ENCODE measurements at regions not wholly inside any gene's neighbourhood (a gene's known extent, or its start where the extent isn't known, plus 50 kb on each side); places are given as distances from the start of the nearest gene placed in this dataset.

DNA sequence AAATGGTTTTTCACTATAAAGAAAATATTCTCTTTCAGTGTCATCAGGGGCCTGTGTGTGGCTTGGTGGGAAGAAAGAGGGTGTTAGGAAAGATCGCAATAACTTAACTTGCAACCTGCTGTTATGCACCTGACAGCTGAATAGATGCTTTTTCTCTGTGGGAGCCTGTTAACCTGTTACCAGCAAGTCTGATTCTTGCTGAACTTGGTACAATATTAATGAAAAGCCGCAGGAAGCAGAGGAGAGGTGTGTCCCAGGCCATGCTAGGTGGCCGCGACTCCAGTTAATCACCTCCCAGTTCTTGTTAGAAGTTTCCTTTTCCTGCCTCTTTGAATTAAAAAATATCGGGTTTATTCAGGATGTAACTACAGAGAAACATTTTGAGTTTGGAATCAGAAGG, 494.8 kb upstream of the AGA start:
- Histone ChIP-seq H3K36me3 (ENCODE audit: insufficient read depth, low read length) (no peaks in the 10 kb centered on the region), H3K9ac (ENCODE audit: low read depth, low read length) (no peak overlapping the region), H3K9me3 (ENCODE audit: control insufficient read depth, insufficient read depth, low read length) (peaks cover 5% of the 10 kb centered on the region; the same call in 1 of the 2 replicates), H3K4me1 (ENCODE audit: insufficient read depth, low read length) (no peaks in the 10 kb centered on the region)

GRCh38 chr4:177938226-177938625, 496.0 kb upstream of the AGA start:
- H3K9me3 ChIP-seq (ENCODE audit: control insufficient read depth, insufficient read depth, low read length) = peaks cover 5% of the 10 kb centered on the region; the same call in 1 of the 2 replicates
- H3K4me1 ChIP-seq (ENCODE audit: insufficient read depth, low read length) = no peaks in the 10 kb centered on the region
- H3K9ac ChIP-seq (ENCODE audit: low read depth, low read length) = no peak overlapping the region
- no peaks in the 10 kb centered on the region for H3K36me3 ChIP-seq (ENCODE audit: insufficient read depth, low read length)

DNA sequence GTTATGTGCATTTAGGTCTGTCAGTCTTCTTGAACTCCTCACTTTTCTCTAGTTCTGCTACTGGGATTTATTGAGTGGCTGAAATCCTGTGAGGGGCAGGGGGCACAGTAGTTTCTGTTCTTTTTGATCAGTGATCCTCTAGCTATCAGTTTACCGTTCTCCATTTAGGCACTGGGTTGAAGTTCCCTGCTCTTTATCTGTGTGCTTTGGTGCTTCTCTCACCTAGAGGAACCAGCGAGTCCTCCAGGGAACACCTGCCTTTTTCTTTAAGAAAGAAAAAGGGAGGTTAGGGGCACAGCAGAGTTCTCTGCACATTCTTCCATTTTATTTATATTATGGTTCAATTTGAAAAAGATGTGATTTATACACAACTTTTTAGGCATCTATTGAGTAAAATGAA, 503.0 kb upstream of the AGA start:
- no peaks in the 10 kb centered on the region for H3K4me1 ChIP-seq (ENCODE audit: insufficient read depth, low read length)
- H3K36me3 ChIP-seq (ENCODE audit: insufficient read depth, low read length) = no peaks in the 10 kb centered on the region
- H3K9ac ChIP-seq (ENCODE audit: low read depth, low read length) = no peak overlapping the region
- H3K9me3 ChIP-seq (ENCODE audit: control insufficient read depth, insufficient read depth, low read length) = no peaks in the 10 kb centered on the region

DNA sequence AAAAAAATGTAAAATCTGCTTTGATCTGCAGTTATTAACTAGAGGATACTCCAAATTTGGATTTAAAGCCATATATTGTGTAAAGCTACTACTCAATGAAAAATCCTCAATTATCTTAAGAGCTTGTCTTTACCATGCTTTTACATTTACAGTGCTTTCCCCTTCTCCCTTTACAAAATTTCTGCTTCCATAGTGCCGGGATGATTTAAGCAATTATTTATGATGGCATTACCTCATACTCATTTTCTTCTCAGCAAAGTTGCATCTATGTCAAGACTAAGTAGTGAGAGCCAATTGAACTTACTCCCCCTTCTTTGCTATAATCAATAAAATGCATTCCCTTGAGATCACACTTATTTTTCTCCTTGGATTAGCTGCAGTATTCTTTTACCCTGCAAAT, 505.4 kb upstream of the AGA start:
- no peak overlapping the region for H3K9ac ChIP-seq (ENCODE audit: low read depth, low read length)
- H3K4me1 ChIP-seq (ENCODE audit: insufficient read depth, low read length) = no peaks in the 10 kb centered on the region
- no peaks in the 10 kb centered on the region for H3K36me3 ChIP-seq (ENCODE audit: insufficient read depth, low read length)
- no peaks in the 10 kb centered on the region for H3K9me3 ChIP-seq (ENCODE audit: control insufficient read depth, insufficient read depth, low read length)

GRCh38 chr4:177948853-177949252, 506.6 kb upstream of the AGA start:
- no peak overlapping the region for H3K9ac ChIP-seq (ENCODE audit: low read depth, low read length)
- no peaks in the 10 kb centered on the region for H3K36me3 ChIP-seq (ENCODE audit: insufficient read depth, low read length)
- no peaks in the 10 kb centered on the region for H3K9me3 ChIP-seq (ENCODE audit: control insufficient read depth, insufficient read depth, low read length)
- H3K4me1 ChIP-seq (ENCODE audit: insufficient read depth, low read length) = no peaks in the 10 kb centered on the region

DNA sequence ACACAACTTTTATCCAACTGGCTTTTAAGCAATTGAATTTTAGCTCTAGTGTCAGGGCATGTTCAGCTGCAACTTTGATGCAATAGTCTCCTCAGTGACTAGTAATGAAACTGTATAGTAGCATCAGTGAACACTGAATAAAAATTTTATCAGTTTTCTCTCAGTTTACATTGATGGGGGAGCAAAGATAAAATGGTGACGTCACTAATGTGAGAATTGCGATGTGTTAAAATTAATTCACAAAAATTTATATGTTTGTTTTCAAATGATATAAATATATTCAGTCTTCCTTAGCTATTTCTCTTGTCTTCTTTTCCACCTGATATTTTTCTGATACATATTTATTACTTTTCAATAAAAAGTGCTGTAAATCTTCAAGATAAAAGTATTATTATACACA, 508.8 kb upstream of the AGA start:
- H3K9me3 ChIP-seq (ENCODE audit: control insufficient read depth, insufficient read depth, low read length) = no peaks in the 10 kb centered on the region
- H3K9ac ChIP-seq (ENCODE audit: low read depth, low read length) = no peak overlapping the region
- H3K4me1 ChIP-seq (ENCODE audit: insufficient read depth, low read length) = no peaks in the 10 kb centered on the region
- no peaks in the 10 kb centered on the region for H3K36me3 ChIP-seq (ENCODE audit: insufficient read depth, low read length)

GRCh38 chr4:177952723-177953122, 510.5 kb upstream of the AGA start:
- Histone ChIP-seq H3K36me3 (ENCODE audit: insufficient read depth, low read length) (no peaks in the 10 kb centered on the region), H3K9me3 (ENCODE audit: control insufficient read depth, insufficient read depth, low read length) (no peaks in the 10 kb centered on the region), H3K4me1 (ENCODE audit: insufficient read depth, low read length) (no peaks in the 10 kb centered on the region; the same call in 1 of the 2 replicates), H3K9ac (ENCODE audit: low read depth, low read length) (no peak overlapping the region)

DNA sequence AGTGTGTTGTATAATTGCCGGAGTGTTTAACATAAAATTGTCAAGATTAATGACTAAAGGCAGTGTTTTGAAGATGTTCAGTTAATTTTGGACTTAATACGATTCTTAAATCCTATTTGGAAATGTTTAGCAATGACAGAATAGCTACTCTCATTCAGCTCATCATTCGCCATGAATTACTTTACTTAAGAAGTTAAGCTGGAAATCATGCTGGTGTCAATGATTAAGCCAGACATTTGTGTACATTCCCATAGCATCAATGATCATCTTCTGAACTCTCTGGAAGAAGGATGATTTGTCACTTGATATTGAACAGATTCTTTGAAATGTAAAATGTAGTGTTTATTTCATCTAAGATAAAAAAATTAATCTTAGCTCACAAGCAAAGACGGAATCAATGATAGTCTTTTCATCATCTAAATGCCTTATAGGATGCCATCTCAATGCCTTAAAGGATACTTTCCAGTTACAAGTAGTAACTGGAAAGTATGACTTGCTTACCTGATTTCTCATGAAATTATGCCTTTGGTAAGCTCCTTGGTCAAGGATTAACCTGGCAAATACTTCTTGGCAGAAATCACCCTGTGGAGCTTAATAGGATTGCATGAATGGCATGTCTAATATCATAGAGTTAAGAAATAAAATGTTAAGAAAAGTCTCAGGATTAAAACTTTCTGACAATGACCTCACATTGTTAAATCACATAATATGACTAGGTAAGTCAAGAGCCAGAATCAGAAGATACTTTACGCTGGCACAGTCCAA, 515.5 kb upstream of the AGA start:
- no peaks in the 10 kb centered on the region for H3K9me3 ChIP-seq (ENCODE audit: control insufficient read depth, insufficient read depth, low read length)
- H3K9ac ChIP-seq (ENCODE audit: low read depth, low read length) = no peak overlapping the region
- no peaks in the 10 kb centered on the region; the same call in 1 of the 2 replicates for H3K4me1 ChIP-seq (ENCODE audit: insufficient read depth, low read length)
- H3K36me3 ChIP-seq (ENCODE audit: insufficient read depth, low read length) = no peaks in the 10 kb centered on the region

DNA sequence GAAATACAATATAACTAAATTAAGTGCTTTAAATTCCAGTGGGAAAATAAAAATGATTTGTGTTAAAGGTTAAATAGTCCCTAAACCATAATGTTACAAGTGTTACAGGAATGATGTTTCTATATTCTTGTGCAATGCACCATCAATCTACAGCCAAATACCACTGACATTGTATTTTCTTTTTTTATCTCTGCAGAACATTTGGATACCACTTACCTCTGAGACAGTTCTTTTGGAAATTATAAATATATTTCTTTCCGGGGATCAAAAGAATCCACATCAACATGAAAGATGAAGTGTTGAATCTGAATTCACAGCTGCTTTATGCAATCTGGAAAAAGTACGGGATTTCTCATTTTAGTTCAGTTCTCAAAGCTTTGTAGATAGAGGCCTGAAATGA, 518.3 kb upstream of the AGA start:
- Histone ChIP-seq H3K4me1 (ENCODE audit: insufficient read depth, low read length) (no peaks in the 10 kb centered on the region; the same call in 1 of the 2 replicates), H3K9ac (ENCODE audit: low read depth, low read length) (no peak overlapping the region), H3K9me3 (ENCODE audit: control insufficient read depth, insufficient read depth, low read length) (no peaks in the 10 kb centered on the region), H3K36me3 (ENCODE audit: insufficient read depth, low read length) (no peaks in the 10 kb centered on the region)

- Histone ChIP-seq H3K36me3 (ENCODE audit: insufficient read depth, low read length) (no peaks in the 10 kb centered on the region), H3K9me3 (ENCODE audit: control insufficient read depth, insufficient read depth, low read length) (no peaks in the 10 kb centered on the region), H3K4me1 (ENCODE audit: insufficient read depth, low read length) (no peaks in the 10 kb centered on the region; the same call in 1 of the 2 replicates)
Observed at GRCh38 chr4:177961761-177962380, 519.6 kb upstream of the AGA start.

DNA sequence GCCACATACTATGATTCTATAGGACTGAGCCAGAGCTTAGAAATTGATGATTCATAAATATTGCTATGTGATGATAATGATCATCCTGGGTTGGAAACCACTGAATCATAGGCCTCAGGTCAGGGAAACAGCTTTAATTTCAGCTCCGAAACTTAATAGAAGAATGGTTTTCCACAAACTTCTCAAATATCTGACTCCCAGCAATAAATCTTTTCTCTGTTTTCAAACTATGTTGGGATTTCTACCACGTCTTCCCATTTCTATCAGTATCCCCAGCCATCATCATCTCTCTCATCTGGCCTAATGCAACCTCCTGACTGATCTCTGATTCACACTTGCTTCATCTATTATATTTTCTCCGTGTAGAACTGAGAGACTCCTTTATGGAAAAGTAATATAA, 521.8 kb upstream of the AGA start:
- Histone ChIP-seq H3K9me3 (ENCODE audit: control insufficient read depth, insufficient read depth, low read length) (no peaks in the 10 kb centered on the region), H3K36me3 (ENCODE audit: insufficient read depth, low read length) (no peaks in the 10 kb centered on the region), H3K9ac (ENCODE audit: low read depth, low read length) (no peak overlapping the region), H3K4me1 (ENCODE audit: insufficient read depth, low read length) (no peaks in the 10 kb centered on the region)

More at GRCh38 chr4:177961761-177962380, 519.6 kb upstream of the AGA start:
- no peak overlapping the region for H3K9ac ChIP-seq (ENCODE audit: low read depth, low read length)

DNA sequence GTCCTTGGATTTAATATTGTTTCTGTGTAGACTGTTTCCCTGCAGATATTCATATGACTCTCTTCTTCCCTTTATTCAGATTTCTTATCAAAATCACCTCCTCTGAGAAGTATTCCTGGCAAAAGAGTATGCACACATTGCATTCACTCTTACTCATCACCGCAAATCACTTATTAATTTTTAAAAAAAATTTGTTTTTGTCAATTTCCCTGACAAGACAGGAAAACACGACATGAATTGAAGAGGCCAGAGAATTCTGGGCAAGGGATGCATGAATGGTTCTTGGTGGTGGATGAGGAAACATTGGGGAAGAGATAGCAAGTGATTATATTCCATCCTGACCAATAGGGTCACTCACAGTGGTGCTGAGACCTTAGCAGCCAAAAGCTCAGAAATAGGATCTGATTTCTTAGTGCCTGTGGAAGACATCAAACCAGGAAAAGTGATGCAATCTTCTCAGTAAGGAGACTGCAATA, 522.5 kb upstream of the AGA start:
- H3K9me3 ChIP-seq (ENCODE audit: control insufficient read depth, insufficient read depth, low read length) = no peaks in the 10 kb centered on the region
- H3K4me1 ChIP-seq (ENCODE audit: insufficient read depth, low read length) = no peaks in the 10 kb centered on the region
- H3K9ac ChIP-seq (ENCODE audit: low read depth, low read length) = no peak overlapping the region
- H3K36me3 ChIP-seq (ENCODE audit: insufficient read depth, low read length) = no peaks in the 10 kb centered on the region

DNA sequence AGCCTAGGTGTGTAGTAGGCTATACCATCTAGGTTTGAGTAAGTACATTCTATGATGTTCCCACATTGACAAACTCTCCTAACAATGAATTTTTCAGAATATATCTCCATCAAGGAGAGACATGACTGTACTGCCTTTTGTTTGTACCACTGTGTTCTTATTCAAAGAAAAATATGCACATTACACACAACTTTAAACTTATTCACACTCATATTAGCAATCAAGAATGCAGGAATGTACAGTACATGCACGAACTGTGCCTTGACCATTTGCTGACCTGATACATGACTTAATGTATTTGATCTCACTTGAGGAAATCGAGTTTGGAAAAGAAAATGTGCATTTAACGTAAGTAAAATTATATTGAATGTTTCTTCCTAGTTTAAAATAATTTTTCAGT, 525.1 kb upstream of the AGA start:
- Histone ChIP-seq H3K9me3 (ENCODE audit: control insufficient read depth, insufficient read depth, low read length) (no peaks in the 10 kb centered on the region), H3K4me1 (ENCODE audit: insufficient read depth, low read length) (no peaks in the 10 kb centered on the region), H3K36me3 (ENCODE audit: insufficient read depth, low read length) (no peaks in the 10 kb centered on the region), H3K9ac (ENCODE audit: low read depth, low read length) (no peak overlapping the region)

GRCh38 chr4:177968817-177969442, 526.7 kb upstream of the AGA start:
- no peak overlapping the region for H3K9ac ChIP-seq (ENCODE audit: low read depth, low read length)
- no peaks in the 10 kb centered on the region for H3K9me3 ChIP-seq (ENCODE audit: control insufficient read depth, insufficient read depth, low read length)
- H3K36me3 ChIP-seq (ENCODE audit: insufficient read depth, low read length) = no peaks in the 10 kb centered on the region
- no peaks in the 10 kb centered on the region for H3K4me1 ChIP-seq (ENCODE audit: insufficient read depth, low read length)

DNA sequence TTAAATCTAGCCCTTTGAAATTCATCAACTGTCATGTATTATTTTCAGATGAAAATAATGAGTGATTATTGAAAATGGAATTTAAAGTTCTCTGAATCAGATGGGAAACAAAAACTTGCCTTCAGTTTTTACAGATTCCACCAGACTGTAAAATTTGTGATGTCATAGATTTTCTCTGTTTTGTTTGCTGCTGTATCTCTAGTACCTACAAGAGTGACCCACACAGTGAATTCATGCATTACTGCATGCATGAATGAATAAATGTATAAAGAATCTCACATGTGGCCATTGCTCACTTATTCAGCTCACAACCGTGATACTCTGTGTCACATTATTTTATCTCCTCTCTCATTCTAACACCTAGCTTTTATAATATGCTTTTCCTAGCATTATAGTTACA, 532.2 kb upstream of the AGA start:
- Histone ChIP-seq H3K9me3 (ENCODE audit: control insufficient read depth, insufficient read depth, low read length) (no peaks in the 10 kb centered on the region), H3K36me3 (ENCODE audit: insufficient read depth, low read length) (no peaks in the 10 kb centered on the region), H3K9ac (ENCODE audit: low read depth, low read length) (no peak overlapping the region), H3K4me1 (ENCODE audit: insufficient read depth, low read length) (no peaks in the 10 kb centered on the region)
